ENCODE measurements at regions not wholly inside any gene's neighbourhood (a gene's known extent, or its start where the extent isn't known, plus 50 kb on each side); places are given as distances from the start of the nearest gene placed in this dataset.

DNA sequence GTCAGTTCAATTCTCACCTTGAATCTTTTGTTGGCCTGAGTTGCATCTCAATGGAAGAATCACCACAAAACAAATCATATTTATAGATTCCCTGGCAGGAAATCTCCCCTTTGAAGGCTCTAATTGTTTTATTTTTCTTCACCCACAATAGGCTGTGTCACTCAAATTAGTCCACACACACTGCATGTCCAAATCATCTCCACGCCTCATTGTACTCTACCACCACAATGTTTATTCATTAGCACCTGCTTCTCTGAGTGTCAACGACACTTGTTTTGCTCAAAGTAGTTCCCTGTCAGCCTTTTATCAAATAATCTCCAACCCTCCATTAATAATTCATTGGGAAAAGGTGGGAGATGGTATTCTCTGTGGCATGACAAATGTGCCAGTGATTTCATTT, 164.3 kb downstream of the ABCC12 start:
- intact Hi-C loops (cut with DNase I; ENCODE audit: low total_unique reads) = no loop called here
- DNase-seq (ENCODE audit: low spot score in 2 of 2) = no peak
- 81 to 82% methylated on average over 2 of the region's 2 CpGs for WGBS, 2 donors
- TF ChIP-seq, protein P1, sequence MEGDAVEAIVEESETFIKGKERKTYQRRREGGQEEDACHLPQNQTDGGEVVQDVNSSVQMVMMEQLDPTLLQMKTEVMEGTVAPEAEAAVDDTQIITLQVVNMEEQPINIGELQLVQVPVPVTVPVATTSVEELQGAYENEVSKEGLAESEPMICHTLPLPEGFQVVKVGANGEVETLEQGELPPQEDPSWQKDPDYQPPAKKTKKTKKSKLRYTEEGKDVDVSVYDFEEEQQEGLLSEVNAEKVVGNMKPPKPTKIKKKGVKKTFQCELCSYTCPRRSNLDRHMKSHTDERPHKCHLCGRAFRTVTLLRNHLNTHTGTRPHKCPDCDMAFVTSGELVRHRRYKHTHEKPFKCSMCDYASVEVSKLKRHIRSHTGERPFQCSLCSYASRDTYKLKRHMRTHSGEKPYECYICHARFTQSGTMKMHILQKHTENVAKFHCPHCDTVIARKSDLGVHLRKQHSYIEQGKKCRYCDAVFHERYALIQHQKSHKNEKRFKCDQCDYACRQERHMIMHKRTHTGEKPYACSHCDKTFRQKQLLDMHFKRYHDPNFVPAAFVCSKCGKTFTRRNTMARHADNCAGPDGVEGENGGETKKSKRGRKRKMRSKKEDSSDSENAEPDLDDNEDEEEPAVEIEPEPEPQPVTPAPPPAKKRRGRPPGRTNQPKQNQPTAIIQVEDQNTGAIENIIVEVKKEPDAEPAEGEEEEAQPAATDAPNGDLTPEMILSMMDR (IDR thresholded peaks at IDR 0.05) = no peak
- no peak for TF ChIP-seq POLR2A (IDR thresholded peaks at IDR 0.05)
- no peak overlapping the region for H3K4me3 ChIP-seq (ENCODE audit: low read depth, poor library complexity, severe bottlenecking)

DNA sequence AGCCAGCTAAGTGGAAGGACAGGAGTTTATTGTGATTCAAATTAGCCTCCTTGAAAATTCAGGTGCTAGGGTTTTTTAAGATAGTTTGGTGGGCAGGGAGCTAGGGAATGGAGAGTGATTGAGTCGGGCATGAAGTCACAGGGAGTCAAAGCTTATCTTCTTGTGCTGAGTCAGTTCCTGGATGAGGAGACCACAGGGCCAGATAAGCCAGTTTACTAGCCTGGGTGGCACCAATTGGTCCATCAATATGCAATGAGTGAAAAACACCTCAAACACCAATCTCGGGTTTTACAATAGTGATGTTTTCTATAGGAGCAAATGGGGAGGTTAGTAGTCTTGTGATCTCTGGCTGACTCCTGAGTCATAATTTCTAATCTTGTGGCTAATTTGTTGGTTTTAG, 165.1 kb downstream of the ABCC12 start:
- DNase-seq (ENCODE audit: low spot score in 2 of 2) = no peak
- H3K4me3 ChIP-seq (ENCODE audit: low read depth, poor library complexity, severe bottlenecking) = no peak overlapping the region
- TF ChIP-seq, protein P1 (IDR thresholded peaks at IDR 0.05) = no peak
- intact Hi-C loops (cut with DNase I; ENCODE audit: low total_unique reads) = no loop called here
- WGBS, 2 donors = 92 to 93% methylated on average over 2 of the region's 2 CpGs

DNA sequence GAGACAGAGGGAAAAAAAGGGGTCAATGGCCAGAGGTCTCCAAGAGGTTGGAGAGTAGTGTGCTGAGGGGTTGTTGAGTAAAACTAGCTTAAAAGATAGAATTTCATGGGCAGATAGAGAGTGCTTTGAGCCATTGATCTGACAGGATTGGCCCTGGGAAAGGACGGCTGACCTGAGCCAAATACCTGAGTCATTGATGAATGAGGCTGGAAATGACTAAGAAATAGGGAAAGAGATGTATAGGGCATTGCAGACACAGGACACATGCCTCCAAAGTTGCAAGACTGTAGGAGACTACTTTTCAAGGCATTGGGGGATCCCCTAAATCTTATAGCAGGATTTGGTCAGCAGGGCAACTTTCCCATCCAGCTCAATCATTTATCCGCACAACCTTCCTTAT, 168.7 kb downstream of the ABCC12 start:
- H3K4me3 ChIP-seq (ENCODE audit: low read depth, poor library complexity, severe bottlenecking) = no peak overlapping the region
- WGBS, 2 donors = 79 to 85% methylated on average over 2 of the region's 2 CpGs
- intact Hi-C loops (cut with DNase I; ENCODE audit: low total_unique reads) = no loop called here
- DNase-seq (ENCODE audit: low spot score in 2 of 2) = no peak
- TF ChIP-seq, protein P1 (IDR thresholded peaks at IDR 0.05) = no peak
- TF ChIP-seq POLR2A (IDR thresholded peaks at IDR 0.05) = no peak

DNA sequence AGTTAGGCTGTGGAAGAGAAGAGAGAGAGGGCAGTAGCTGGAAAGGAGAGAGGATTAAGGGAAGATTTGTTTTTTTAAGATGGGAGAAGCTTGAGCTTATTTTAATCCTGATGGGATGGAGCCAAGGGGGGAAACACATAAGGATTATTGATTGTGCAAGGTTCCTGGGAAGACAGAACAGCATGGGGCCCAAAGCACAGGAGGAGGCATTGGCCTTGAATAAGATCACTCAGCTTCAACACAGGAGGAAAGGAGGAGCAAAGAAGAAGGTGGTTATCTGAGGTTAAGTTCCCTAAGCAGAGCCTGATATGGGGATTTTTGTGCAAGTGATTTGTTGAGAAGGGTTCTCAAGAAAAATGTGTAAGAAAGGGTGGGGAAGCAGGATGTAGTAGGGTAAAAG, 169.8 kb downstream of the ABCC12 start:
- DNase-seq (ENCODE audit: low spot score in 2 of 2) = no peak
- TF ChIP-seq POLR2A (IDR thresholded peaks at IDR 0.05) = no peak
- TF ChIP-seq, protein P1 (IDR thresholded peaks at IDR 0.05) = no peak
- intact Hi-C loops (cut with DNase I; ENCODE audit: low total_unique reads) = no loop called here

DNA sequence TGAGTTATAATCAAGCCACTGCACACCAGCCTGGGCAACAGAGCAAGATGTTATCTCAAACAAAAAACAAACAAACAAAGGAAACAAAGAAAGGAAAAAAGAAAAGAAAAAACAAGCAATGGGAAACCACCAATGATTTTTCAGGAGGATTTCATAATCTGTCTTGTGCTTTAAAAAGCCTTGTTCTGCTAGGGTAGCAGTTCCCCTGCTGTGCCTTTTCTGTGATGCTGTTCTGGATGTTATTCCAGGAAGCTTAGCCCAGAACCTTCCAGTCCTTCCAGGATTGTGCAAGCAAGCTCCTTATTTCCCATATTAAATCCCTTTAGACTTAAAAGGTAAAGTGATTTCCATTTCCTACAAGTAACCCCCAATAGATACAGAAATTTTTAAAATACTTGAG, 171.1 kb downstream of the ABCC12 start:
- intact Hi-C loops (cut with DNase I; ENCODE audit: low total_unique reads) = no loop called here

More for the DNA sequence above, 169.8 kb downstream of the ABCC12 start:
- H3K4me3 ChIP-seq (ENCODE audit: low read depth, poor library complexity, severe bottlenecking) = no peak overlapping the region

DNA sequence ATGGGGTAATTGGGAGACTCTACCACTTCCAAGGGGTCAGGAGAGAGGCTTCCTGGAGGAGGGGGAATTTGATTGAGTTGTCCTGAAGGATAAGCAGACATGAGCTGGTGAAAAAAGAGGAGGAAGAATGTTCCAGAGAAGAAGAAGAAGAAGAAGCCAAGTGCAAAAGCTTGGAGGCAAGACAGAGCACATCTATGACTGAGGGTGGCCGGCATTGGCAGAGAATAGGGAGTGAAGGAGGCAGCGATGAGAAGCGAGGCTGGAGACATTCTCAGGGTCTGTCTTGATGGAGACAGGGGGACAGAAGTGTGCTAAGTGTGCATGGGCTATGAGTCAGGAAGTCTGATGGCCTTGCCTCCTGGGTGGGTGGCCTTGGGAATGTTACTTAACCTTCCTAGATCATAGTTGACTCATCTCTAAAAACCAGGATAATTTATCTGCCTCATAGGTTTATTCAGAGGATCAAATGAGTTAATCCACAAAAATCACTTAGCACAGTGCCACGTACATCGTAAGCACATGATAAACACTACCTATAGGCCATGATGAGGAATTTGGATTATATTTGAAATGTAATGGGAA, 171.7 kb downstream of the ABCC12 start:
- intact Hi-C loops (cut with DNase I; ENCODE audit: low total_unique reads) = no loop called here
- WGBS, 2 donors = 89 to 90% methylated on average over 5 of the region's 5 CpGs

More for the DNA sequence above, 171.1 kb downstream of the ABCC12 start:
- DNase-seq (ENCODE audit: low spot score in 2 of 2) = no peak
- no peak overlapping the region for H3K4me3 ChIP-seq (ENCODE audit: low read depth, poor library complexity, severe bottlenecking)
- no peak for TF ChIP-seq POLR2A (IDR thresholded peaks at IDR 0.05)
- TF ChIP-seq, protein P1 (IDR thresholded peaks at IDR 0.05) = no peak

More for the DNA sequence above, 171.7 kb downstream of the ABCC12 start:
- TF ChIP-seq POLR2A (IDR thresholded peaks at IDR 0.05) = no peak
- TF ChIP-seq, protein P1 (IDR thresholded peaks at IDR 0.05) = no peak
- no peak for DNase-seq (ENCODE audit: low spot score in 2 of 2)
- H3K4me3 ChIP-seq (ENCODE audit: low read depth, poor library complexity, severe bottlenecking) = no peak overlapping the region
